SK-N-SH (cell line): ENCODE measurements at regions not wholly inside any gene's neighbourhood (a gene's known extent, or its start where the extent isn't known, plus 50 kb on each side); places are given as distances from the start of the nearest gene placed in this dataset.

Experiments used
- CTCF ChIA-PET: fragments of 300-600, 350-600 bp; formaldehyde crosslinking; extraction: SDS; loops from one replicate; lab custom pipeline; 2021; lab: Yijun Ruan, JAX
- POLR2A ChIA-PET: fragments of 350-600 bp; sonication (Branson Sonifier 250); formaldehyde crosslinking; extraction: SDS; loops from one replicate; lab custom pipeline; 2020; ENCODE audit warnings: antibody characterized with exemption, inconsistent platforms; lab: Yijun Ruan, JAX
- DNase-seq: peaks from one replicate; pipeline ENCODE4 v3.0.0; 2012
- H2AFZ ChIP-seq: fragments of 200-600 bp; sonication (generic); 2 replicates; pipeline ENCODE4 v1.8.1; 2016; ENCODE audit warnings: antibody characterized with exemption, mild to moderate bottlenecking, low read depth
- H3F3A ChIP-seq: fragments of 200-600 bp; sonication (generic); replicated peaks from 2 replicates; pipeline ENCODE3; 2016; ENCODE audit warnings: antibody characterized with exemption, mild to moderate bottlenecking; ENCODE audit not compliant: insufficient read depth
- H3K27ac ChIP-seq, 2 experiments: fragments of 200-500 bp in 1 of 2; fragments of 200-600 bp in 1 of 2; sonication (Bioruptor generic) in 1 of 2; sonication (generic), shearing (Covaris generic) in 1 of 2; 2 replicates each; pipeline versions ENCODE4 v1.5.1 to v1.6.1; 2014 to 2016; ENCODE audit warnings: low read depth in 2 of 2, inconsistent platforms in 1 of 2, low read length in 1 of 2, mild to moderate bottlenecking in 1 of 2, mixed read lengths in 1 of 2
- H3K27me3 ChIP-seq: fragments of 200-600 bp; sonication (generic), shearing (Covaris generic); 2 replicates; pipeline ENCODE4 v1.6.1; 2016; ENCODE audit warnings: mixed run types; ENCODE audit not compliant: insufficient read depth
- H3K36me3 ChIP-seq, 2 experiments: fragments of 200-500 bp in 1 of 2; fragments of 200-600 bp in 1 of 2; sonication (Bioruptor generic) in 1 of 2; sonication (generic) in 1 of 2; replicated peaks in 1 of 2; 2 replicates each; pipeline versions ENCODE3 to v1.5.1; 2014 to 2016; ENCODE audit warnings: low read length in 1 of 2, mild to moderate bottlenecking in 1 of 2; ENCODE audit not compliant: insufficient read depth in 2 of 2, control insufficient read depth in 1 of 2
- H3K4me1 ChIP-seq, 2 experiments: fragments of 200-500 bp in 1 of 2; fragments of 200-600 bp in 1 of 2; sonication (Bioruptor generic) in 1 of 2; sonication (generic), shearing (Covaris generic) in 1 of 2; 2 replicates each; pipeline versions ENCODE4 v1.5.1 to v1.6.1; 2014 to 2016; ENCODE audit warnings: low read depth in 1 of 2, low read length in 1 of 2, mixed run types in 1 of 2; ENCODE audit not compliant: insufficient read depth in 2 of 2, control insufficient read depth in 1 of 2
- H3K4me2 ChIP-seq: fragments of 200-600 bp; sonication (generic), shearing (Covaris generic); 2 replicates; pipeline ENCODE4 v1.6.1; 2017; ENCODE audit warnings: mixed run types
- H3K4me3 ChIP-seq, 2 experiments: fragments of 200-500 bp in 1 of 2; fragments of 200-600 bp in 1 of 2; sonication (Bioruptor generic) in 1 of 2; sonication (generic), shearing (Covaris generic) in 1 of 2; 2 replicates each; pipeline versions ENCODE4 v1.5.1 to v1.8.1; 2014 to 2016; ENCODE audit warnings: low read depth in 2 of 2, inconsistent platforms in 1 of 2, low read length in 1 of 2, mild to moderate bottlenecking in 1 of 2, mixed read lengths in 1 of 2, moderate library complexity in 1 of 2
- H3K79me2 ChIP-seq: fragments of 200-600 bp; sonication (generic); 2 replicates; pipeline ENCODE4 v1.8.1; 2017; ENCODE audit warnings: mild to moderate bottlenecking; ENCODE audit not compliant: insufficient read depth
- H3K9ac ChIP-seq: fragments of 200-600 bp; sonication (generic); 2 replicates; pipeline ENCODE4 v1.6.1; 2017; ENCODE audit warnings: mixed run types
- H3K9me2 ChIP-seq: fragments of 200-600 bp; sonication (generic); 2 replicates; pipeline ENCODE4 v1.6.1; 2017; ENCODE audit warnings: mixed run types
- H3K9me3 ChIP-seq: fragments of 200-600 bp; sonication (generic); 2 replicates; pipeline ENCODE4 v1.6.1; 2017; ENCODE audit warnings: mixed run types, mild to moderate bottlenecking, moderate library complexity
- H4K20me1 ChIP-seq: fragments of 200-600 bp; sonication (generic); 2 replicates; pipeline ENCODE4 v1.6.1; 2017; ENCODE audit warnings: mild to moderate bottlenecking, mixed run types; ENCODE audit not compliant: insufficient read depth
- EP300 ChIP-seq, 2 experiments: IDR thresholded peaks; 2 replicates each; pipeline versions ENCODE4 v1.4.0 to v1.6.1; 2012; ENCODE audit warnings: borderline replicate concordance in 1 of 2, low read depth in 1 of 2, low read length in 1 of 2
- EZH2phosphoT487 ChIP-seq: fragments of 200-600 bp; sonication (generic); IDR thresholded peaks from 2 replicates; pipeline ENCODE4 v1.6.1; 2017; ENCODE audit warnings: low read depth, mixed run types, mild to moderate bottlenecking, antibody characterized with exemption, moderate library complexity, borderline replicate concordance
- FOXJ3 ChIP-seq: sonication (generic); formaldehyde crosslinking; IDR thresholded peaks from 2 replicates; pipeline ENCODE4 v1.5.1; 2020; ENCODE audit warnings: mild to moderate bottlenecking, missing genetic modification reagents
- GABPA ChIP-seq: IDR thresholded peaks from 2 replicates; pipeline ENCODE4 v1.4.0; 2012; ENCODE audit warnings: low read depth, mild to moderate bottlenecking
- GATA2 ChIP-seq: sonication (generic); formaldehyde crosslinking; IDR thresholded peaks from 2 replicates; pipeline ENCODE4 v1.5.0; 2020; ENCODE audit warnings: mild to moderate bottlenecking, missing genetic modification reagents
- MXI1 ChIP-seq: IDR thresholded peaks from 2 replicates; pipeline ENCODE4 v1.6.1; 2012; ENCODE audit warnings: mild to moderate bottlenecking, low read depth, low read length, improper control_type of control experiment
- NFIC ChIP-seq: IDR thresholded peaks from 2 replicates; pipeline ENCODE4 v1.4.0; 2012; ENCODE audit warnings: borderline replicate concordance
- NRF1 ChIP-seq: IDR thresholded peaks from 2 replicates; pipeline ENCODE4 v1.6.1; 2012; ENCODE audit warnings: low read depth, mild to moderate bottlenecking, low read length
- POLR2AphosphoS5 ChIP-seq: IDR thresholded peaks from 2 replicates; pipeline ENCODE4 v1.6.1; 2012; ENCODE audit warnings: low read depth, low read length
- RXRA ChIP-seq: IDR thresholded peaks from 2 replicates; pipeline ENCODE4 v1.4.0; 2012; ENCODE audit warnings: low read depth, mild to moderate bottlenecking, borderline replicate concordance
- SIN3A ChIP-seq: IDR thresholded peaks from 2 replicates; pipeline ENCODE4 v1.6.1; 2012; ENCODE audit warnings: low read depth, mild to moderate bottlenecking, low read length, moderate library complexity, borderline replicate concordance
- TAF1 ChIP-seq: IDR thresholded peaks from 2 replicates; pipeline ENCODE4 v1.6.1; 2012; ENCODE audit warnings: low read depth, mild to moderate bottlenecking, low read length, moderate library complexity, borderline replicate concordance
- TCF12 ChIP-seq: IDR thresholded peaks from 2 replicates; pipeline ENCODE4 v1.4.0; 2012
- TEAD4 ChIP-seq: IDR thresholded peaks from 2 replicates; pipeline ENCODE4 v1.4.0; 2012; ENCODE audit warnings: mild to moderate bottlenecking, borderline replicate concordance; ENCODE audit not compliant: insufficient read depth
- USF1 ChIP-seq: IDR thresholded peaks from 2 replicates; pipeline ENCODE4 v1.4.0; 2012; ENCODE audit warnings: low read depth, borderline replicate concordance
- USF2 ChIP-seq: fragments of 150-350 bp; IDR thresholded peaks from 2 replicates; pipeline ENCODE4 v1.6.1; 2017; ENCODE audit warnings: antibody characterized with exemption, low read length, low read depth, borderline replicate concordance
- WGBS: methylation state at CpG from one replicate; pipeline ENCODE4 v1.1.6; 2017; ENCODE audit warnings: low lambda C conversion rate; 5-methylcytosine and 5-hydroxymethylcytosine counted together
- TF ChIP-seq, protein P1 (sequence below): IDR thresholded peaks from 2 replicates; pipeline ENCODE4; 2012
- TF ChIP-seq, protein P2 (sequence below): fragments of 200-600 bp; sonication (generic); IDR thresholded peaks from 2 replicates; pipeline ENCODE4 v1.6.1; 2017; ENCODE audit warnings: antibody characterized with exemption, mild to moderate bottlenecking, moderate library complexity

- 41% methylated on average over 5 of the region's 5 CpGs for WGBS
- POLR2A ChIA-PET, result no interaction called here
Measured at GRCh38 chr7:54699715-54700114, 59.3 kb downstream of the SEC61G start.

More at GRCh38 chr7:54699715-54700114, 59.3 kb downstream of the SEC61G start:
- no peak overlapping the region for H2AFZ ChIP-seq
- TF ChIP-seq TCF12 (no peak), NFIC (no peak), MXI1 (no peak), USF2 (no peak), NRF1 (no peak), SIN3A (no peak), EZH2phosphoT487 (no peak), RXRA (no peak), EP300 (IDR thresholded peaks at IDR 0.05; ENCODE audit: borderline replicate concordance in 1 of 2, low read depth in 1 of 2, low read length in 1 of 2) (no peak), GATA2 (CRISPR knock-in tag) (no peak), FOXJ3 (CRISPR knock-in tag) (no peak), POLR2AphosphoS5 (no peak), USF1 (no peak), TAF1 (no peak), GABPA (no peak), TEAD4 (no peak)
- TF ChIP-seq, protein P1, sequence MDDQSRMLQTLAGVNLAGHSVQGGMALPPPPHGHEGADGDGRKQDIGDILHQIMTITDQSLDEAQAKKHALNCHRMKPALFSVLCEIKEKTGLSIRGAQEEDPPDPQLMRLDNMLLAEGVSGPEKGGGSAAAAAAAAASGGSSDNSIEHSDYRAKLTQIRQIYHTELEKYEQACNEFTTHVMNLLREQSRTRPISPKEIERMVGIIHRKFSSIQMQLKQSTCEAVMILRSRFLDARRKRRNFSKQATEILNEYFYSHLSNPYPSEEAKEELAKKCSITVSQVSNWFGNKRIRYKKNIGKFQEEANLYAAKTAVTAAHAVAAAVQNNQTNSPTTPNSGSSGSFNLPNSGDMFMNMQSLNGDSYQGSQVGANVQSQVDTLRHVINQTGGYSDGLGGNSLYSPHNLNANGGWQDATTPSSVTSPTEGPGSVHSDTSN, result no peak
- TF ChIP-seq, protein P2, sequence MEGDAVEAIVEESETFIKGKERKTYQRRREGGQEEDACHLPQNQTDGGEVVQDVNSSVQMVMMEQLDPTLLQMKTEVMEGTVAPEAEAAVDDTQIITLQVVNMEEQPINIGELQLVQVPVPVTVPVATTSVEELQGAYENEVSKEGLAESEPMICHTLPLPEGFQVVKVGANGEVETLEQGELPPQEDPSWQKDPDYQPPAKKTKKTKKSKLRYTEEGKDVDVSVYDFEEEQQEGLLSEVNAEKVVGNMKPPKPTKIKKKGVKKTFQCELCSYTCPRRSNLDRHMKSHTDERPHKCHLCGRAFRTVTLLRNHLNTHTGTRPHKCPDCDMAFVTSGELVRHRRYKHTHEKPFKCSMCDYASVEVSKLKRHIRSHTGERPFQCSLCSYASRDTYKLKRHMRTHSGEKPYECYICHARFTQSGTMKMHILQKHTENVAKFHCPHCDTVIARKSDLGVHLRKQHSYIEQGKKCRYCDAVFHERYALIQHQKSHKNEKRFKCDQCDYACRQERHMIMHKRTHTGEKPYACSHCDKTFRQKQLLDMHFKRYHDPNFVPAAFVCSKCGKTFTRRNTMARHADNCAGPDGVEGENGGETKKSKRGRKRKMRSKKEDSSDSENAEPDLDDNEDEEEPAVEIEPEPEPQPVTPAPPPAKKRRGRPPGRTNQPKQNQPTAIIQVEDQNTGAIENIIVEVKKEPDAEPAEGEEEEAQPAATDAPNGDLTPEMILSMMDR, result no peak
- DNase-seq, result no peak
- H3K4me3 ChIP-seq, result no peak overlapping the region
- no peaks in the 10 kb centered on the region for H3K27me3 ChIP-seq
- no peak overlapping the region for H3K27ac ChIP-seq
- no peaks in the 10 kb centered on the region for H3K79me2 ChIP-seq
- CTCF ChIA-PET, result no interaction called here
- H3K36me3 ChIP-seq, result no peaks in the 10 kb centered on the region
- no peaks in the 10 kb centered on the region for H3F3A ChIP-seq
- H3K4me1 ChIP-seq, result no peaks in the 10 kb centered on the region; a peak in 1 of 4 replicates
- H4K20me1 ChIP-seq, result no peaks in the 10 kb centered on the region
- H3K9ac ChIP-seq, result no peak overlapping the region
- no peak overlapping the region for H3K4me2 ChIP-seq
- H3K9me2 ChIP-seq, result no peaks in the 10 kb centered on the region
- no peaks in the 10 kb centered on the region for H3K9me3 ChIP-seq
